ENCODE measurements at regions not wholly inside any gene's neighbourhood (a gene's known extent, or its start where the extent isn't known, plus 50 kb on each side); places are given as distances from the start of the nearest gene placed in this dataset.

DNA sequence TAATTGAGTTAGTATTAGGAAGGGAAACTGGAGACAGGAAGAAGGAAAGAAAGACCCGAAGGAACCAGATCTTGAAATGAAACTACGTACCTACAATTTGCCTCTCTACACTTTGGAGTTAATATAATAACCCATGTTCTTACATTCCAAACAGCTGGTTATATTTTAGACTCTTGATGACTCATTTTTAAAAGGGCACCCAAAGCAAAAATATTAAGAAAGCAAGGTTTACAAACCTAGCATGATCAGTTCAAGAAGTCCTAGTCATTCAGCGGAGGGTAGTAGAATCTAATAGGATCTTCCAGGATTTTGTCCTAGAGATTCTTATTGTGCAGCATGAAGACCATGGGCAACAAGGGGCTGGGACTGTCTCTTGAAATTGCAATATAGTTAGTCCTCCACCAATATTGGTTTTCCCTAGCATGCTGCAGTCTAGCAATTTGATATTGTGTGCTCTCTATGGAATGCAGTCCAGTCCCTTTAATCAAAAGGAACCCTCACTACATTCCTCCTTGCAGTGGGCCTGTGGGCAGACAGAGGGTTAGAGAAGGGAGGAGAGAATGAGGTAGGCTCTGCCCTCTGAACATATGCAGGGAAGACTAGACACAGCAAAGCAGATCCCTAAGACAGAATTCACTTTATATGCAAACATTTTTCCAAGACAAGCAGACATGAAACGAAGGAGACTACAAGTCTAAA is 230.3 kb downstream of the INHBA start:
- FAIRE-seq = no peak
- no peak for DNase-seq (ENCODE audit: insufficient read length, low spot score)
- TF ChIP-seq, protein P1, sequence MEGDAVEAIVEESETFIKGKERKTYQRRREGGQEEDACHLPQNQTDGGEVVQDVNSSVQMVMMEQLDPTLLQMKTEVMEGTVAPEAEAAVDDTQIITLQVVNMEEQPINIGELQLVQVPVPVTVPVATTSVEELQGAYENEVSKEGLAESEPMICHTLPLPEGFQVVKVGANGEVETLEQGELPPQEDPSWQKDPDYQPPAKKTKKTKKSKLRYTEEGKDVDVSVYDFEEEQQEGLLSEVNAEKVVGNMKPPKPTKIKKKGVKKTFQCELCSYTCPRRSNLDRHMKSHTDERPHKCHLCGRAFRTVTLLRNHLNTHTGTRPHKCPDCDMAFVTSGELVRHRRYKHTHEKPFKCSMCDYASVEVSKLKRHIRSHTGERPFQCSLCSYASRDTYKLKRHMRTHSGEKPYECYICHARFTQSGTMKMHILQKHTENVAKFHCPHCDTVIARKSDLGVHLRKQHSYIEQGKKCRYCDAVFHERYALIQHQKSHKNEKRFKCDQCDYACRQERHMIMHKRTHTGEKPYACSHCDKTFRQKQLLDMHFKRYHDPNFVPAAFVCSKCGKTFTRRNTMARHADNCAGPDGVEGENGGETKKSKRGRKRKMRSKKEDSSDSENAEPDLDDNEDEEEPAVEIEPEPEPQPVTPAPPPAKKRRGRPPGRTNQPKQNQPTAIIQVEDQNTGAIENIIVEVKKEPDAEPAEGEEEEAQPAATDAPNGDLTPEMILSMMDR (IDR thresholded peaks at IDR 0.05; ENCODE audit: insufficient read depth, missing control alignments) = no peak

DNA sequence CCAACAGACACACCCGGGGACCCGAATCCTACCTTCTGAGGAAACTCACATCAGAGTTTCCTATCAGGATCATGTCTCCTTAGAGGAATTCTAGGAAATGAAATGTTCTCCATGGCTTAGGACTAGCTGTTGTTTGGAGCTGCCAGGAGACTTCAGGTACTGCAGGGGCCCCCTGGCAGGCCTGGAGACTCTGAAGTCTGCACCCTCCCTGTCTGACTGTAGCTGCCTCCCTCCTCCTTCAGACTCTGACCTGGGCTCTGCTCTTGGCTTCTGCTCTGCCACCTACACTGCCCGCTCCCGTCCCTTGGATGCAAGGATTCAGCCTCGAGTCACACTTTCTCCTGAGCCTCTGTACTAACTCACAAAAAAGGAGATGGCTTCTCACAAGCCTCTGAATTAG is 232.8 kb downstream of the INHBA start:
- no peak for DNase-seq (ENCODE audit: insufficient read length, low spot score)
- TF ChIP-seq, protein P1 (IDR thresholded peaks at IDR 0.05; ENCODE audit: insufficient read depth, missing control alignments) = no peak
- FAIRE-seq = no peak

DNA sequence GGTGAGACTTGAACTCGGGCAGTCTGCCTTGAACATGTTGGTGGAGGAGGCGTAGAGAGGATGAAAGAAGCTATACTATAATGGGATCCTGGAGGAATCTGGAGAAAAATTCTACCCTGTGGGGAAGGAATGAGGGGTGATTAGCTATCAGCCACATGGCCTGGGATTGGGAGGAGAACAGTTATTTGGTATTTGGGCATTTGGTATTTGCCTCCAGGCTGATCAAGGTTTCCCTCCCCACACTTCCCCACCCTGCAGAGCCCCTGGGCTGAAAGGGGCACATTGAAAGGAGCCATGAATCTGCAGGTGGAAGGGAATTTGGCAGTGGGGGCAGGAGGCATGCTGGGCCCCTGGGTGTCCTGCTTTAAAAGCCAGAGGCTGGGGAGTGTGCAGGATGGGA is 235.3 kb downstream of the INHBA start:
- DNase-seq (ENCODE audit: insufficient read length, low spot score) (no peak), FAIRE-seq (no peak)
- TF ChIP-seq, protein P1 (IDR thresholded peaks at IDR 0.05; ENCODE audit: insufficient read depth, missing control alignments) = no peak

DNA sequence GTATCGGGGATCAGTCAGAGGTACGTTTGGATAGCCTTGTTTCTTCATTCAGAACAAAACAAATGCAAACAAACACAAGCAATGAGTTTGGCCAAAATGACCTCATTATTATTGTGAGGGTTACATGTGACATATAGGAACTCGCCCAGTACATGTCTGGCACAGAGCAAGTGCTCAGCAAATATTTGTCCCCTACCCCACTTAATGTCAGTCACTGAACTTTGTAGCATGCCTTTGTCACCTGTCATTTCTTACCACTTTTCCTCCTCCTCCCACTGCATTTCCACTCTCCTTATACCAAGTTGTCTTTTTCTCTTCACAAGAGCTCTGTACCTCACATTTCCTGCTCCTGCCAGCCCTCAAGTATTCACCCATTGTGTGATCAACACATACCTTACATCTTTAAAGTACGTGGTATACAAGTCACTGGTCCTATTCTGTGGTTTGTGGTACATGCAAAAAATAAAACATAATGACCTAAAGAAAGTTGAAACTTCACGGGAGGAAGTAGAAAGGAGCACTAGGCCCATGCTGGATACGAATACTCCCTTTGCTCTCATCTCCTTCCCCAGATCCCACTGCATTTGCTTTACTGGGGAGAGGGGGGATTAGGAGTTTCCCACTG is 236.0 kb downstream of the INHBA start:
- TF ChIP-seq, protein P1 (IDR thresholded peaks at IDR 0.05; ENCODE audit: insufficient read depth, missing control alignments) = no peak
- no peak for FAIRE-seq
- no peak for DNase-seq (ENCODE audit: insufficient read length, low spot score)

DNA sequence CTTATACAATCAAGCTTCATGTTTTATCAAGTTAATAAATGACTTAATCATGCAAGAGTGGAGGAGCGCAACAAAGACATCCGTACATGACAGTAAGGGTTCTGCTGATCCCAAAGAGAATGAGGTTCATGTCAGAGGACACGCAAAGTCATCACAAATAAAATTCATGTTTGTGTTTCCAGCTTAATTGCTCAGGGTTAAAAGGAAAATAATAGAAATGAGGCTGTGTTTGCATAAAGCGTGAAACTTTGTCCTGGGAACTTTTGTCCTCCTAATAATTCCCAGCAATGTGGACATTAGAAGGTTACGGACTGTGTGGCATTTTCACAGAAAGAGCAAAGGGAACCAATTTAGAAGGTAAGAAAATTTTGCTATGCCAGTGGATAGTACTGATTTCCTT is 237.3 kb downstream of the INHBA start:
- DNase-seq (ENCODE audit: insufficient read length, low spot score) = no peak
- TF ChIP-seq, protein P1 (IDR thresholded peaks at IDR 0.05; ENCODE audit: insufficient read depth, missing control alignments) = no peak
- no peak for FAIRE-seq

DNA sequence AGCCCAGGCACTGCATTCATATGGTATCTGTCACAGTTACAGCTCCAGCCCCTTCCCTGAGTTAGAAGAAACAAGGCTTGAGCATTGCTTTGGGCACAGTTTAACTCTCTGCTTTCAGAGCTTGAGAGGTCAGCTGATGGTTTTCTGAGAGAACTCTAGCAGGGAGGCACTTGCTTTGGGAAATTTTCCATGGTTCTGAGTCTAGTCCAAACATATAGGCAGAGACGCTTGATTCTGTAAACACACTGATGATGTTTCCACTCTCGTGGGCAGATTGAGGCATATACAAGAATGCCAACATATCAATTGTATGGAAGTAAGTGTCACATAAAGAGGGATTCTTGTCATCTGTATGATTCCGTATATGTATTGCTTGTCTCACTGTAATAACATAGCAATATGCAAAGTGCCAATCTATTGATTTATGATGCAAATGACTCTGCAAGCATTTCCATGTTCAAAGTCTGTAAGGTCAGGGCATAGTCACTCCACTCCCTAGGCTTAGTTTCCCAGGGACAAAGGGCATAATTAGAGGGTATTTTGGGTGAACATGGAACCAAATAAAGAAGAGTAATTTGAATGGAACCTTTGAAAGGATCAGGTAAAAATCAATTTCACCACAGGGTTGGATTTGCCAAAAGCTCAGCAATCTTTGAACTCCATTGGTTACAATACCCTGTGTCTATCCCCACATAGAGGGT is 239.0 kb downstream of the INHBA start:
- TF ChIP-seq, protein P1 (IDR thresholded peaks at IDR 0.05; ENCODE audit: insufficient read depth, missing control alignments) = no peak
- FAIRE-seq = no peak
- no peak for DNase-seq (ENCODE audit: insufficient read length, low spot score)

All from D721Med (cell line).